SU-DHL-6 (cell line): ENCODE measurements at regions not wholly inside any gene's neighbourhood (a gene's known extent, or its start where the extent isn't known, plus 50 kb on each side); places are given as distances from the start of the nearest gene placed in this dataset.

Experiments used
- H2AFZ ChIP-seq: fragments of 200-600 bp; sonication (generic); 2 replicates; pipeline ENCODE4 v1.6.1; 2014; ENCODE audit warnings: low read depth, mild to moderate bottlenecking, moderate library complexity, mixed read lengths, antibody characterized with exemption, low read length; ENCODE audit not compliant: severe bottlenecking
- H3F3A ChIP-seq: fragments of 200-600 bp; shearing (Covaris generic); 2 replicates; pipeline ENCODE4 v1.6.0; 2016; ENCODE audit warnings: antibody characterized with exemption, mild to moderate bottlenecking; ENCODE audit not compliant: insufficient read depth
- H3K27ac ChIP-seq: fragments of 200-600 bp; sonication (generic); 2 replicates; pipeline ENCODE4 v1.5.1; 2016; ENCODE audit warnings: low read depth, mild to moderate bottlenecking, low read length, moderate library complexity, mixed read lengths
- H3K27me3 ChIP-seq: fragments of 200-600 bp; sonication (generic), shearing (Covaris generic); 2 replicates; pipeline ENCODE4 v1.6.0; 2014; ENCODE audit warnings: mild to moderate bottlenecking, low read length
- H3K36me3 ChIP-seq: fragments of 200-600 bp; sonication (generic); 2 replicates; pipeline ENCODE4 v1.6.1; 2014; ENCODE audit warnings: mild to moderate bottlenecking, low read length, mixed read lengths
- H3K4me2 ChIP-seq: fragments of 300-600, 200-600 bp; shearing (Covaris generic), sonication (generic); 2 replicates; pipeline ENCODE4 v1.6.0; 2014; ENCODE audit warnings: low read length, low read depth, mild to moderate bottlenecking; ENCODE audit not compliant: poor library complexity, severe bottlenecking
- H3K4me3 ChIP-seq: fragments of 200-600 bp; sonication (generic); 2 replicates; pipeline ENCODE4 v1.5.1; 2014; ENCODE audit warnings: antibody characterized with exemption, low read length, mild to moderate bottlenecking, mixed read lengths; ENCODE audit not compliant: insufficient read depth, poor library complexity, severe bottlenecking
- H3K79me2 ChIP-seq: fragments of 200-600 bp; sonication (generic); 2 replicates; pipeline ENCODE4 v1.6.1; 2014; ENCODE audit warnings: mild to moderate bottlenecking, low read length, moderate library complexity; ENCODE audit not compliant: insufficient read depth
- H3K9ac ChIP-seq: fragments of 200-600 bp; sonication (generic); 2 replicates; pipeline ENCODE4 v1.7.0; 2014; ENCODE audit warnings: mild to moderate bottlenecking, low read length
- H3K9me2 ChIP-seq: fragments of 200-600 bp; sonication (generic); replicated peaks from 2 replicates; pipeline ENCODE4 v1.6.1; 2014; ENCODE audit warnings: low read length; ENCODE audit not compliant: insufficient read depth
- H3K9me3 ChIP-seq: fragments of 200-600 bp; sonication (generic); 2 replicates; pipeline ENCODE4 v1.6.1; 2014; ENCODE audit warnings: low read length, mixed read lengths; ENCODE audit not compliant: insufficient read depth
- H4K20me1 ChIP-seq: fragments of 200-600 bp; sonication (generic); 2 replicates; pipeline ENCODE4 v1.6.1; 2014; ENCODE audit warnings: low read depth, mild to moderate bottlenecking, antibody characterized with exemption, low read length, moderate library complexity, mixed read lengths
- EZH2phosphoT487 ChIP-seq: fragments of 200-600 bp; sonication (generic), shearing (Covaris generic); conservative IDR thresholded peaks from 2 replicates; pipeline ENCODE4 v1.6.1; 2018; ENCODE audit warnings: mild to moderate bottlenecking, antibody characterized with exemption, low read length, moderate library complexity, mixed read lengths
- TF ChIP-seq, protein P1 (sequence below): fragments of 200-600 bp; sonication (generic); IDR thresholded peaks from one replicate; pipeline ENCODE4 v1.5.1; 2017; ENCODE audit warnings: antibody characterized with exemption, mild to moderate bottlenecking, low read length, moderate library complexity; ENCODE audit not compliant: insufficient read depth, poor library complexity, severe bottlenecking

DNA sequence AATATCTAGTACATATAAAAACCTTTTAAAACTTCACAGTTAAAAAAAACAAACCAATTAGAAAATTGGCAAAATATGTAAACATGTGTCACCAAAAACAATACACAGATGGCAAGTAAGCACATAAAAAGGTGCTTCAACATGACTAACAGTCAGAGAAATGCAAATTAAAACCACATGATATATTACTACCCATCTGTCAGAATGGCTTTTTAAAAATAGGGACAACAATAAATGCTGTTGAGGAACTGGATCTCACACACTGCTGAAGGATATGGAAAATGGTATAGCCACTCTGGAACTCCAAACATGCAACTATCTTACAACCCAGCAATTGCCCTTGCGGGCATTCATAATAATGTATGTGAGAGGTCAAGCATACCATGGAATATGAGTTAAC, 1153.6 kb downstream of the FLRT2 start:
- Histone ChIP-seq H3K27me3 (no peaks in the 10 kb centered on the region), H3K79me2 (no peaks in the 10 kb centered on the region), H3K9ac (no peak overlapping the region), H4K20me1 (no peaks in the 10 kb centered on the region), H3K36me3 (no peaks in the 10 kb centered on the region), H3K4me3 (no peak overlapping the region), H3K9me3 (no peaks in the 10 kb centered on the region), H3F3A (no peaks in the 10 kb centered on the region), H2AFZ (no peak overlapping the region), H3K4me2 (no peak overlapping the region), H3K9me2 (no peaks in the 10 kb centered on the region), H3K27ac (no peak overlapping the region)
- TF ChIP-seq EZH2phosphoT487 = no peak
- TF ChIP-seq, protein P1, sequence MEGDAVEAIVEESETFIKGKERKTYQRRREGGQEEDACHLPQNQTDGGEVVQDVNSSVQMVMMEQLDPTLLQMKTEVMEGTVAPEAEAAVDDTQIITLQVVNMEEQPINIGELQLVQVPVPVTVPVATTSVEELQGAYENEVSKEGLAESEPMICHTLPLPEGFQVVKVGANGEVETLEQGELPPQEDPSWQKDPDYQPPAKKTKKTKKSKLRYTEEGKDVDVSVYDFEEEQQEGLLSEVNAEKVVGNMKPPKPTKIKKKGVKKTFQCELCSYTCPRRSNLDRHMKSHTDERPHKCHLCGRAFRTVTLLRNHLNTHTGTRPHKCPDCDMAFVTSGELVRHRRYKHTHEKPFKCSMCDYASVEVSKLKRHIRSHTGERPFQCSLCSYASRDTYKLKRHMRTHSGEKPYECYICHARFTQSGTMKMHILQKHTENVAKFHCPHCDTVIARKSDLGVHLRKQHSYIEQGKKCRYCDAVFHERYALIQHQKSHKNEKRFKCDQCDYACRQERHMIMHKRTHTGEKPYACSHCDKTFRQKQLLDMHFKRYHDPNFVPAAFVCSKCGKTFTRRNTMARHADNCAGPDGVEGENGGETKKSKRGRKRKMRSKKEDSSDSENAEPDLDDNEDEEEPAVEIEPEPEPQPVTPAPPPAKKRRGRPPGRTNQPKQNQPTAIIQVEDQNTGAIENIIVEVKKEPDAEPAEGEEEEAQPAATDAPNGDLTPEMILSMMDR = no peak

DNA sequence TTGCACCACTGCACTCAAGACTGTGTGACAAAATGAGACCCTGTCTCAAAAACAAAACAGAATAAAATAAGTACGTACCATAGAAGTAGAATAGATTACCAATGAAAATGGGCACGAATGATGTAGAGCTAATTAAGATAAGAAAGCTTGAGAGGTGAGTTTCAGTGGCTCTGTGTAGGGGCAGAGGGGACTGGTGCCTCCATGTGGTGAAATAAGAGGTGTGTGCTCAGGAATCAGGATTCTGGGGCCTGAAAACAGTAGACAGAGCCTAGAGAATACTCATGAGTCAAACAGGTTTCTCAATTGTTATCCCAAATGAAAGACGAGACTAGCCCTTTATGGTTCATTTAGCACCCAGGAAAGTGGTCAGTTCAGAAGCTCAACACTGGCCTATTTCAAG, 1145.1 kb downstream of the FLRT2 start:
- TF ChIP-seq, protein P1 = no peak
- TF ChIP-seq EZH2phosphoT487 = no peak
- H3K79me2 ChIP-seq = no peaks in the 10 kb centered on the region
- no peaks in the 10 kb centered on the region for H3K27me3 ChIP-seq
- no peaks in the 10 kb centered on the region for H4K20me1 ChIP-seq
- H3K4me3 ChIP-seq = no peak overlapping the region
- H3K4me2 ChIP-seq = no peak overlapping the region
- no peaks in the 10 kb centered on the region for H3K9me2 ChIP-seq
- H3K9me3 ChIP-seq = no peaks in the 10 kb centered on the region
- H3K36me3 ChIP-seq = no peaks in the 10 kb centered on the region
- H3K27ac ChIP-seq = no peak overlapping the region
- no peaks in the 10 kb centered on the region for H3F3A ChIP-seq
- no peak overlapping the region for H2AFZ ChIP-seq
- H3K9ac ChIP-seq = no peak overlapping the region

DNA sequence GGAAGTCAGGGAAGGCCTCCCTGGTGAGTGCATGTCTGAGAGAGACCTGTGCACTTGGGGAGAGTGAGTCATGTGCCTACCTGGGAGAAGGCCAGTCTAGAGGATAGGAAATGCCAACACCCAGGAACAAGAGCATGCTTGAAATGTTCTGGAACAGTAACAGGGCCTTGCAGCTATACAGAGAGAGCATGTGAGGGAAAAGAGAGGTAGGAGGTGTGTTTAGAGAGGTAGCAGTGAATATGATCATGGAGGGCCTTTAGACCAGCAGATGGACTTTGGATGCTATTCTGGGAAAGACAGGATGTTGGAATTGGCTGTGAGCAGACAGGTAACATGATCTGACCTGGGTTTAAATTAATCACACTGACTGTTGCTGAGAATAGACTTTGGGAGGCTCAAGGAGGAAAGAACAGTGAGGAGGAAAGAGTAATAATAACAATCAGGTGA, 1143.6 kb downstream of the FLRT2 start:
- TF ChIP-seq EZH2phosphoT487 = no peak
- TF ChIP-seq, protein P1 = no peak
- Histone ChIP-seq H2AFZ (no peak overlapping the region), H3K36me3 (no peaks in the 10 kb centered on the region), H3K27me3 (no peaks in the 10 kb centered on the region), H3F3A (no peaks in the 10 kb centered on the region), H3K79me2 (no peaks in the 10 kb centered on the region), H3K9ac (no peak overlapping the region), H3K9me3 (no peaks in the 10 kb centered on the region), H3K4me3 (no peak overlapping the region), H3K4me2 (no peak overlapping the region), H4K20me1 (no peaks in the 10 kb centered on the region), H3K9me2 (no peaks in the 10 kb centered on the region), H3K27ac (no peak overlapping the region)

DNA sequence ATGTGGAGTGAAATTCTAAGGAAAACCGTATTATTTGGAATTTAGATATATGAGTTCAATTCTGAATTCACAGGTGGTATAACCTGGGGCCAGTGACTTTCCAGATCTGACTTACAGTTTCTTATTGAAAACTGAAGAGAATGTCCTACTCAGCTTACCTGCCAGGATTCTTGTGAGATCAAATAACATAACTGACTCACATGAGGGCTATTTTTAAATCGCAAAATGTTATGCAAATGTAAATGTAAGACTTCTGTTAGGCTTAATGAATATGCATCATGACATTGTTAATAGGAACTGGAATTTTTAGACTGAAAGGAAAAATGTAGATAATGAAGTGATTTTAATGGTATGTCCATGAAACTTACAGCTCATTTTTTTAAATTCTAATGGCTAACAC, 1142.1 kb downstream of the FLRT2 start:
- no peaks in the 10 kb centered on the region for H3K27me3 ChIP-seq
- no peak overlapping the region for H3K9ac ChIP-seq
- no peaks in the 10 kb centered on the region for H4K20me1 ChIP-seq
- no peak overlapping the region for H3K27ac ChIP-seq
- H3K79me2 ChIP-seq = no peaks in the 10 kb centered on the region
- no peak overlapping the region for H2AFZ ChIP-seq
- TF ChIP-seq EZH2phosphoT487 = no peak
- TF ChIP-seq, protein P1 = no peak
- H3K4me3 ChIP-seq = no peak overlapping the region
- H3F3A ChIP-seq = no peaks in the 10 kb centered on the region
- no peak overlapping the region for H3K4me2 ChIP-seq
- no peaks in the 10 kb centered on the region for H3K9me3 ChIP-seq
- H3K9me2 ChIP-seq = no peaks in the 10 kb centered on the region
- no peaks in the 10 kb centered on the region for H3K36me3 ChIP-seq
